Activated T-helper 1 cell treated with anti-CD3 and anti-CD28 coated beads, Interleukin-12 subunit alpha, Interleukin-12 subunit beta, Interleukin-2, Interleukin-4 antibody, amounts not matched to agents 30 ng/mL and 10 ng/mL and 1 ng/mL, durations not matched to agents 14 hours and 24 hours and 36 hours (primary cell): ENCODE measurements at regions not wholly inside any gene's neighbourhood (a gene's known extent, or its start where the extent isn't known, plus 50 kb on each side); places are given as distances from the start of the nearest gene placed in this dataset.

Experiments
- DNase-seq: peaks from one replicate; pipeline ENCODE4 v3.0.0; 2021; ENCODE audit warnings: low spot score
- H3K27ac Mint-ChIP-seq: one replicate; pipeline ENCODE4 v1.8.0; 2021; ENCODE audit warnings: mild to moderate bottlenecking, mixed read lengths
- H3K27me3 Mint-ChIP-seq: one replicate; pipeline ENCODE4 v1.8.0; 2022; ENCODE audit warnings: mild to moderate bottlenecking, moderate library complexity, mixed read lengths; ENCODE audit not compliant: insufficient read depth
- H3K36me3 Mint-ChIP-seq: one replicate; pipeline ENCODE4 v1.8.0; 2021; ENCODE audit warnings: low read depth, mixed read lengths
- H3K4me1 Mint-ChIP-seq: one replicate; pipeline ENCODE4 v1.8.0; 2021; ENCODE audit warnings: low read depth, mixed read lengths
- H3K4me3 Mint-ChIP-seq: one replicate; pipeline ENCODE4 v1.8.0; 2021; ENCODE audit warnings: mild to moderate bottlenecking, moderate library complexity, mixed read lengths
- H3K9me3 Mint-ChIP-seq: one replicate; pipeline ENCODE4 v1.8.0; 2021; ENCODE audit warnings: mixed read lengths
- intact Hi-C: fragments of 100-400 bp; cut with micrococcal nuclease; formaldehyde crosslinking; loops from one replicate; pipeline ENCODE4 v1.15.1; 2024

GRCh38 chr7:106773721-106774120, 91.4 kb upstream of the PIK3CG start:
- peaks cover 53% of the 10 kb centered on the region for H3K4me1 Mint-ChIP-seq
- no peaks in the 10 kb centered on the region for H3K27me3 Mint-ChIP-seq
- H3K36me3 Mint-ChIP-seq, result peaks cover 12% of the 10 kb centered on the region
- H3K9me3 Mint-ChIP-seq, result peaks cover 23% of the 10 kb centered on the region
- intact Hi-C loops, result loop anchor here (2.0 to 10.0 kb wide), 4 partner anchors 37 to 1101 kb away; no protein-coding TSS in a partner anchor
- DNase-seq, result no peak
- H3K4me3 Mint-ChIP-seq, result no peak overlapping the region
- no peak overlapping the region for H3K27ac Mint-ChIP-seq

GRCh38 chr7:106774213-106774767, 90.8 kb upstream of the PIK3CG start:
- Mint-ChIP-seq H3K27me3 (no peaks in the 10 kb centered on the region), H3K27ac (no peak overlapping the region), H3K36me3 (peaks cover 10% of the 10 kb centered on the region), H3K9me3 (peaks cover 23% of the 10 kb centered on the region), H3K4me3 (no peak overlapping the region), H3K4me1 (peaks cover 47% of the 10 kb centered on the region)
- DNase-seq, result no peak
- intact Hi-C loops, result loop anchor here (5.0 to 10.0 kb wide), 3 partner anchors 347 to 1101 kb away; no protein-coding TSS in a partner anchor

GRCh38 chr7:106774768-106775551, 90.1 kb upstream of the PIK3CG start:
- H3K36me3 Mint-ChIP-seq, result peaks cover 7% of the 10 kb centered on the region
- no peak overlapping the region for H3K27ac Mint-ChIP-seq
- H3K4me1 Mint-ChIP-seq, result peaks cover 43% of the 10 kb centered on the region
- no peaks in the 10 kb centered on the region for H3K27me3 Mint-ChIP-seq
- intact Hi-C loops, result loop anchor here (5.0 to 10.0 kb wide), 3 partner anchors 348 to 1100 kb away; no protein-coding TSS in a partner anchor
- no peak overlapping the region for H3K4me3 Mint-ChIP-seq
- DNase-seq, result no peak
- H3K9me3 Mint-ChIP-seq, result peaks cover 23% of the 10 kb centered on the region

GRCh38 chr7:106775552-106775936, 89.5 kb upstream of the PIK3CG start:
- no peak for DNase-seq
- intact Hi-C loops, result loop anchor here (10.0 kb wide), 1 partner anchor 1099 kb away; no protein-coding TSS in a partner anchor
- Mint-ChIP-seq H3K36me3 (peaks cover 6% of the 10 kb centered on the region), H3K27me3 (no peaks in the 10 kb centered on the region), H3K4me3 (no peak overlapping the region), H3K9me3 (peaks cover 23% of the 10 kb centered on the region), H3K4me1 (peaks cover 37% of the 10 kb centered on the region), H3K27ac (no peak overlapping the region)

- H3K9me3 Mint-ChIP-seq, result peaks cover 23% of the 10 kb centered on the region
- H3K27ac Mint-ChIP-seq, result no peak overlapping the region
- H3K36me3 Mint-ChIP-seq, result peaks cover 6% of the 10 kb centered on the region
- intact Hi-C loops, result loop anchor here (10.0 kb wide), 1 partner anchor 1099 kb away; no protein-coding TSS in a partner anchor
- DNase-seq, result no peak
- H3K4me3 Mint-ChIP-seq, result no peak overlapping the region
- H3K4me1 Mint-ChIP-seq, result peaks cover 36% of the 10 kb centered on the region
- H3K27me3 Mint-ChIP-seq, result no peaks in the 10 kb centered on the region
Measured at GRCh38 chr7:106775975-106776607, 89.0 kb upstream of the PIK3CG start.

GRCh38 chr7:106776618-106777347, 88.3 kb upstream of the PIK3CG start:
- Mint-ChIP-seq H3K4me1 (peaks cover 36% of the 10 kb centered on the region), H3K36me3 (peaks cover 6% of the 10 kb centered on the region), H3K9me3 (peaks cover 23% of the 10 kb centered on the region), H3K4me3 (no peak overlapping the region), H3K27ac (no peak overlapping the region), H3K27me3 (peaks cover under 1% of the 10 kb centered on the region)
- no peak for DNase-seq
- intact Hi-C loops, result loop anchor here (10.0 kb wide), 1 partner anchor 1098 kb away; no protein-coding TSS in a partner anchor

- Mint-ChIP-seq H3K4me1 (peaks cover 28% of the 10 kb centered on the region), H3K27me3 (peaks cover 2% of the 10 kb centered on the region), H3K36me3 (peaks cover 5% of the 10 kb centered on the region), H3K27ac (no peak overlapping the region), H3K4me3 (no peak overlapping the region), H3K9me3 (peaks cover 21% of the 10 kb centered on the region)
- DNase-seq, result no peak
- intact Hi-C loops, result loop anchor here (10.0 kb wide), 1 partner anchor 1097 kb away; no protein-coding TSS in a partner anchor
Measured at GRCh38 chr7:106777674-106778299, 87.3 kb upstream of the PIK3CG start.

- no peak for DNase-seq
- Mint-ChIP-seq H3K9me3 (peaks cover 16% of the 10 kb centered on the region), H3K4me1 (peaks cover 21% of the 10 kb centered on the region), H3K27ac (no peak overlapping the region), H3K36me3 (peaks cover 4% of the 10 kb centered on the region), H3K4me3 (no peak overlapping the region), H3K27me3 (peaks cover 2% of the 10 kb centered on the region)
- intact Hi-C loops, result loop anchor here (10.0 kb wide), 1 partner anchor 1096 kb away; no protein-coding TSS in a partner anchor
Measured at GRCh38 chr7:106778656-106779250, 86.3 kb upstream of the PIK3CG start.

- Mint-ChIP-seq H3K4me1 (peaks cover 16% of the 10 kb centered on the region), H3K27ac (no peak overlapping the region), H3K9me3 (peaks cover 10% of the 10 kb centered on the region), H3K4me3 (no peak overlapping the region), H3K36me3 (peaks cover 4% of the 10 kb centered on the region), H3K27me3 (peaks cover 2% of the 10 kb centered on the region)
- no peak for DNase-seq
- intact Hi-C loops, result loop anchor here (10.0 kb wide), 1 partner anchor 1095 kb away; no protein-coding TSS in a partner anchor
Measured at GRCh38 chr7:106779877-106780276, 85.2 kb upstream of the PIK3CG start.

GRCh38 chr7:106781007-106781406, 84.1 kb upstream of the PIK3CG start:
- H3K27me3 Mint-ChIP-seq, result peaks cover 5% of the 10 kb centered on the region
- no peak for DNase-seq
- no peak overlapping the region for H3K4me3 Mint-ChIP-seq
- intact Hi-C loops, result no loop called here
- peaks cover 8% of the 10 kb centered on the region for H3K9me3 Mint-ChIP-seq
- peaks cover 3% of the 10 kb centered on the region for H3K36me3 Mint-ChIP-seq
- no peak overlapping the region for H3K27ac Mint-ChIP-seq
- H3K4me1 Mint-ChIP-seq, result peaks cover 7% of the 10 kb centered on the region

GRCh38 chr7:106781828-106782544, 83.1 kb upstream of the PIK3CG start:
- DNase-seq, result no peak
- intact Hi-C loops, result no loop called here
- Mint-ChIP-seq H3K9me3 (peaks cover 2% of the 10 kb centered on the region), H3K27ac (no peak overlapping the region), H3K36me3 (no peaks in the 10 kb centered on the region), H3K27me3 (peaks cover 5% of the 10 kb centered on the region), H3K4me1 (no peaks in the 10 kb centered on the region), H3K4me3 (no peak overlapping the region)
